ENCODE measurements at regions not wholly inside any gene's neighbourhood (a gene's known extent, or its start where the extent isn't known, plus 50 kb on each side); places are given as distances from the start of the nearest gene placed in this dataset.

DNA sequence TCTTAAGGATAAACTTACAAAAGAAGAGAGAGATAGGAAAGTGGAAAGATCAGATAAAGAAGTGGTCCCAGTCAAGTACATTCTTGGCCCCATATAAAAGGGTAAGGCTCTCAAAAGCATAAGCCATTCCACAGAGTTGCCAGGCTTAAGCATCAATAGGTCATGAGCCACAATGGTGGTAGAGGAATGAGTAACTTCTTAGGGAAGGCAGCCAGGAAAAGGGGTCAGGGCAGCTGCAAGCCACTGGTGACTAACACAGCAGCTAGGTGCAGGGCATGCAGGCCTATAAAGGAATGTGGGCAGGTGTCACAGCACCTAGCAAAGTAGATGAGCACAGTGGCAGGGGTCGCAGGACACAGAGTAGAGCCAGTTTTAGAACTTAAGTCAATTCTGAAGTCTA, 302.6 kb upstream of the FAT3 start:
- Histone ChIP-seq H3K9me3 (ENCODE audit: control insufficient read depth, insufficient read depth, low read depth, low read length) (no peaks in the 10 kb centered on the region), H3K36me3 (ENCODE audit: control insufficient read depth in 2 of 2, insufficient read depth in 1 of 2, low read length in 2 of 2) (no peaks in the 10 kb centered on the region), H3K27ac (ENCODE audit: extremely low read depth, low read depth, low read length) (no peak overlapping the region), H3K4me1 (ENCODE audit: control insufficient read depth, insufficient read depth, low read length) (no peaks in the 10 kb centered on the region), H3K4me3 (ENCODE audit: low read depth, low read length) (no peak overlapping the region)
- ChIA-PET CTCF (interaction anchor here (1.0 kb wide), 1 partner anchor 10 kb away, joined by 4 read pairs; no protein-coding TSS in a partner anchor), POLR2A (no interaction called here)
- TF ChIP-seq, protein P1, sequence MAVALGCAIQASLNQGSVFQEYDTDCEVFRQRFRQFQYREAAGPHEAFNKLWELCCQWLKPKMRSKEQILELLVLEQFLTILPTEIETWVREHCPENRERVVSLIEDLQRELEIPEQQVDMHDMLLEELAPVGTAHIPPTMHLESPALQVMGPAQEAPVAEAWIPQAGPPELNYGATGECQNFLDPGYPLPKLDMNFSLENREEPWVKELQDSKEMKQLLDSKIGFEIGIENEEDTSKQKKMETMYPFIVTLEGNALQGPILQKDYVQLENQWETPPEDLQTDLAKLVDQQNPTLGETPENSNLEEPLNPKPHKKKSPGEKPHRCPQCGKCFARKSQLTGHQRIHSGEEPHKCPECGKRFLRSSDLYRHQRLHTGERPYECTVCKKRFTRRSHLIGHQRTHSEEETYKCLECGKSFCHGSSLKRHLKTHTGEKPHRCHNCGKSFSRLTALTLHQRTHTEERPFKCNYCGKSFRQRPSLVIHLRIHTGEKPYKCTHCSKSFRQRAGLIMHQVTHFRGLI (tag by site-specific recombination; IDR thresholded peaks at IDR 0.05), result no peak
- no peak for TF ChIP-seq SP7 (tag by site-specific recombination; IDR thresholded peaks at IDR 0.05)

DNA sequence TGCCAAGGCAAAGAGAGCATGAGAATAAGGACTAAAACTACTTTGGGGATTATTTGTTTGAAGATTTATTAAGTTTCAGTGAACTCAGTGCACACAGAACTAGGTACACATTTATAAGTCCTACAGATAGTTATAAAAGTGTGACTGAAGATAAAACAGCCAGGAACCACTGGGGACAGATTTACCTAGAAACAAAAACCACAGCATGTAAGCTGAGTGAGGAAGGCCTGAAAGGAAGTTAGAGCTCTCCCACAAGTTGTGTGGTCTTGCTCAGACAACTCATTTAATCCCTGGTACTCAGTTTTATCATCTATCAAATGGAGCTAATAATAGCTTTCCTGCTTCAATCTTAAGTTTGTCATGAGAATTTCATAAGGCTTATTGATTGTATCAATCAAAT, 311.2 kb upstream of the FAT3 start:
- Histone ChIP-seq H3K36me3 (ENCODE audit: control insufficient read depth in 2 of 2, insufficient read depth in 1 of 2, low read length in 2 of 2) (no peaks in the 10 kb centered on the region), H3K9me3 (ENCODE audit: control insufficient read depth, insufficient read depth, low read depth, low read length) (no peaks in the 10 kb centered on the region), H3K27ac (ENCODE audit: extremely low read depth, low read depth, low read length) (no peak overlapping the region), H3K4me3 (ENCODE audit: low read depth, low read length) (no peak overlapping the region), H3K4me1 (ENCODE audit: control insufficient read depth, insufficient read depth, low read length) (no peaks in the 10 kb centered on the region)
- POLR2A ChIA-PET, result no interaction called here
- TF ChIP-seq ZNF626 (tag by site-specific recombination; IDR thresholded peaks at IDR 0.05) (no peak), KLF1 (tag by site-specific recombination; IDR thresholded peaks at IDR 0.05) (no peak), ZNF48 (tag by site-specific recombination; IDR thresholded peaks at IDR 0.05) (no peak), ZNF658 (tag by site-specific recombination; IDR thresholded peaks at IDR 0.05) (no peak), ZNF843 (tag by site-specific recombination; IDR thresholded peaks at IDR 0.05) (no peak), ZNF239 (tag by site-specific recombination; IDR thresholded peaks at IDR 0.05) (no peak), ZNF175 (tag by site-specific recombination; IDR thresholded peaks at IDR 0.05) (no peak), SALL2 (tag by site-specific recombination; IDR thresholded peaks at IDR 0.05; ENCODE audit: borderline replicate concordance) (no peak), GLI4 (tag by site-specific recombination; IDR thresholded peaks at IDR 0.05) (no peak), ZNF184 (tag by site-specific recombination; IDR thresholded peaks at IDR 0.05) (no peak), ZNF133 (tag by site-specific recombination; IDR thresholded peaks at IDR 0.05) (no peak), ZFP3 (tag by site-specific recombination; IDR thresholded peaks at IDR 0.05; ENCODE audit: low read depth) (no peak), FEZF1 (tag by site-specific recombination; IDR thresholded peaks at IDR 0.05) (no peak), ZNF768 (tag by site-specific recombination; IDR thresholded peaks at IDR 0.05) (no peak), ZNF558 (tag by site-specific recombination; IDR thresholded peaks at IDR 0.05) (no peak)
- TF ChIP-seq, protein P2, sequence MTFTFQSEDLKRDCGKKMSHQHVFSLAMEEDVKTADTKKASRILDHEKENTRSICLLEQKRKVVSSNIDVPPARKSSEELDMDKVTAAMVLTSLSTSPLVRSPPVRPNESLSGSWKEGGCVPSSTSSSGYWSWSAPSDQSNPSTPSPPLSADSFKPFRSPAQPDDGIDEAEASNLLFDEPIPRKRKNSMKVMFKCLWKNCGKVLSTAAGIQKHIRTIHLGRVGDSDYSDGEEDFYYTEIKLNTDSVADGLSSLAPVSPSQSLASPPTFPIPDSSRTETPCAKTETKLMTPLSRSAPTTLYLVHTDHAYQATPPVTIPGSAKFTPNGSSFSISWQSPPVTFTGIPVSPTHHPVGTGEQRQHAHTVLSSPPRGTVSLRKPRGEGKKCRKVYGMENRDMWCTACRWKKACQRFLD (tag by site-specific recombination; IDR thresholded peaks at IDR 0.05), result no peak
- TF ChIP-seq, protein P3, sequence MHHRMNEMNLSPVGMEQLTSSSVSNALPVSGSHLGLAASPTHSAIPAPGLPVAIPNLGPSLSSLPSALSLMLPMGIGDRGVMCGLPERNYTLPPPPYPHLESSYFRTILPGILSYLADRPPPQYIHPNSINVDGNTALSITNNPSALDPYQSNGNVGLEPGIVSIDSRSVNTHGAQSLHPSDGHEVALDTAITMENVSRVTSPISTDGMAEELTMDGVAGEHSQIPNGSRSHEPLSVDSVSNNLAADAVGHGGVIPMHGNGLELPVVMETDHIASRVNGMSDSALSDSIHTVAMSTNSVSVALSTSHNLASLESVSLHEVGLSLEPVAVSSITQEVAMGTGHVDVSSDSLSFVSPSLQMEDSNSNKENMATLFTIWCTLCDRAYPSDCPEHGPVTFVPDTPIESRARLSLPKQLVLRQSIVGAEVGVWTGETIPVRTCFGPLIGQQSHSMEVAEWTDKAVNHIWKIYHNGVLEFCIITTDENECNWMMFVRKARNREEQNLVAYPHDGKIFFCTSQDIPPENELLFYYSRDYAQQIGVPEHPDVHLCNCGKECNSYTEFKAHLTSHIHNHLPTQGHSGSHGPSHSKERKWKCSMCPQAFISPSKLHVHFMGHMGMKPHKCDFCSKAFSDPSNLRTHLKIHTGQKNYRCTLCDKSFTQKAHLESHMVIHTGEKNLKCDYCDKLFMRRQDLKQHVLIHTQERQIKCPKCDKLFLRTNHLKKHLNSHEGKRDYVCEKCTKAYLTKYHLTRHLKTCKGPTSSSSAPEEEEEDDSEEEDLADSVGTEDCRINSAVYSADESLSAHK (tag by site-specific recombination; IDR thresholded peaks at IDR 0.05), result no peak
- TF ChIP-seq, protein P4, sequence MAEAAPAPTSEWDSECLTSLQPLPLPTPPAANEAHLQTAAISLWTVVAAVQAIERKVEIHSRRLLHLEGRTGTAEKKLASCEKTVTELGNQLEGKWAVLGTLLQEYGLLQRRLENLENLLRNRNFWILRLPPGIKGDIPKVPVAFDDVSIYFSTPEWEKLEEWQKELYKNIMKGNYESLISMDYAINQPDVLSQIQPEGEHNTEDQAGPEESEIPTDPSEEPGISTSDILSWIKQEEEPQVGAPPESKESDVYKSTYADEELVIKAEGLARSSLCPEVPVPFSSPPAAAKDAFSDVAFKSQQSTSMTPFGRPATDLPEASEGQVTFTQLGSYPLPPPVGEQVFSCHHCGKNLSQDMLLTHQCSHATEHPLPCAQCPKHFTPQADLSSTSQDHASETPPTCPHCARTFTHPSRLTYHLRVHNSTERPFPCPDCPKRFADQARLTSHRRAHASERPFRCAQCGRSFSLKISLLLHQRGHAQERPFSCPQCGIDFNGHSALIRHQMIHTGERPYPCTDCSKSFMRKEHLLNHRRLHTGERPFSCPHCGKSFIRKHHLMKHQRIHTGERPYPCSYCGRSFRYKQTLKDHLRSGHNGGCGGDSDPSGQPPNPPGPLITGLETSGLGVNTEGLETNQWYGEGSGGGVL (tag by site-specific recombination; IDR thresholded peaks at IDR 0.05), result no peak
- TF ChIP-seq, protein P5, sequence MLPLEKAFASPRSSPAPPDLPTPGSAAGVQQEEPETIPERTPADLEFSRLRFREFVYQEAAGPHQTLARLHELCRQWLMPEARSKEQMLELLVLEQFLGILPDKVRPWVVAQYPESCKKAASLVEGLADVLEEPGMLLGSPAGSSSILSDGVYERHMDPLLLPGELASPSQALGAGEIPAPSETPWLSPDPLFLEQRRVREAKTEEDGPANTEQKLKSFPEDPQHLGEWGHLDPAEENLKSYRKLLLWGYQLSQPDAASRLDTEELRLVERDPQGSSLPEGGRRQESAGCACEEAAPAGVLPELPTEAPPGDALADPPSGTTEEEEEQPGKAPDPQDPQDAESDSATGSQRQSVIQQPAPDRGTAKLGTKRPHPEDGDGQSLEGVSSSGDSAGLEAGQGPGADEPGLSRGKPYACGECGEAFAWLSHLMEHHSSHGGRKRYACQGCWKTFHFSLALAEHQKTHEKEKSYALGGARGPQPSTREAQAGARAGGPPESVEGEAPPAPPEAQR (tag by site-specific recombination; IDR thresholded peaks at IDR 0.05), result no peak
- CTCF ChIA-PET, result interaction anchor here (0.9 kb wide), 1 partner anchor 12 kb away, joined by 3 read pairs; no protein-coding TSS in a partner anchor
